ENCODE measurements at regions not wholly inside any gene's neighbourhood (a gene's known extent, or its start where the extent isn't known, plus 50 kb on each side); places are given as distances from the start of the nearest gene placed in this dataset.

- no peak for DNase-seq (ENCODE audit: low read depth in 3 of 3)
Measured at GRCh38 chr19:32240316-32240715, 105.1 kb upstream of the ZNF507 start.

- no peak for DNase-seq (ENCODE audit: low read depth in 3 of 3)
Measured at GRCh38 chr19:32241306-32241705, 104.1 kb upstream of the ZNF507 start.

GRCh38 chr19:32241932-32242710, 103.3 kb upstream of the ZNF507 start:
- DNase-seq (ENCODE audit: low read depth in 3 of 3), result no peak

GRCh38 chr19:32246006-32246405, 99.4 kb upstream of the ZNF507 start:
- no peak for DNase-seq (ENCODE audit: low read depth in 3 of 3)

GRCh38 chr19:32251634-32252332, 93.6 kb upstream of the ZNF507 start:
- DNase-seq (ENCODE audit: low read depth in 3 of 3), result no peak

GRCh38 chr19:32252333-32252669, 93.1 kb upstream of the ZNF507 start:
- DNase-seq (ENCODE audit: low read depth in 3 of 3), result no peak

GRCh38 chr19:32253683-32254508, 91.5 kb upstream of the ZNF507 start:
- no peak for DNase-seq (ENCODE audit: low read depth in 3 of 3)

- no peak for DNase-seq (ENCODE audit: low read depth in 3 of 3)
Measured at GRCh38 chr19:32254509-32254890, 90.9 kb upstream of the ZNF507 start.

GRCh38 chr19:32255536-32256295, 89.7 kb upstream of the ZNF507 start:
- DNase-seq (ENCODE audit: low read depth in 3 of 3), result no peak

- DNase-seq (ENCODE audit: low read depth in 3 of 3), result no peak
Measured at GRCh38 chr19:32256341-32256975, 89.0 kb upstream of the ZNF507 start.

- DNase-seq (ENCODE audit: low read depth in 3 of 3), result no peak
Measured at GRCh38 chr19:32257326-32258073, 87.9 kb upstream of the ZNF507 start.

GRCh38 chr19:32258167-32258566, 87.2 kb upstream of the ZNF507 start:
- no peak for DNase-seq (ENCODE audit: low read depth in 3 of 3)

GRCh38 chr19:32264568-32264967, 80.8 kb upstream of the ZNF507 start:
- DNase-seq (ENCODE audit: low read depth in 3 of 3), result no peak

- no peak for DNase-seq (ENCODE audit: low read depth in 3 of 3)
Measured at GRCh38 chr19:32265995-32266394, 79.4 kb upstream of the ZNF507 start.

GRCh38 chr19:32266460-32266859, 79.0 kb upstream of the ZNF507 start:
- no peak for DNase-seq (ENCODE audit: low read depth in 3 of 3)

- no peak for DNase-seq (ENCODE audit: low read depth in 3 of 3)
Measured at GRCh38 chr19:32268381-32268780, 77.0 kb upstream of the ZNF507 start.

- DNase-seq (ENCODE audit: low read depth in 3 of 3), result no peak
Measured at GRCh38 chr19:32269831-32270230, 75.6 kb upstream of the ZNF507 start.

GRCh38 chr19:32273483-32273882, 71.9 kb upstream of the ZNF507 start:
- no peak for DNase-seq (ENCODE audit: low read depth in 3 of 3)

- DNase-seq (ENCODE audit: low read depth in 3 of 3), result no peak
Measured at GRCh38 chr19:32287086-32287485, 58.3 kb upstream of the ZNF507 start.

GRCh38 chr19:32287811-32288227, 57.6 kb upstream of the ZNF507 start:
- peak in 1 of 3 experiments; percentile 26 for DNase-seq (ENCODE audit: low read depth in 3 of 3)
